ENCODE measurements at regions not wholly inside any gene's neighbourhood (a gene's known extent, or its start where the extent isn't known, plus 50 kb on each side); places are given as distances from the start of the nearest gene placed in this dataset.
"Not testable (repeated sequence)": the region's sequence is repeated elsewhere in the genome, so short reads cannot be mapped to it uniquely, and the experiment has no call there.

GRCh38 chr16:52333673-52334072, 213.3 kb downstream of the TOX3 start:
- TF ChIP-seq CTCF (IDR thresholded peaks at IDR 0.05); ZFX (IDR thresholded peaks at IDR 0.05; ENCODE audit: borderline replicate concordance): not testable (repeated sequence)
